K562 (cell line): ENCODE measurements at regions not wholly inside any gene's neighbourhood (a gene's known extent, or its start where the extent isn't known, plus 50 kb on each side); places are given as distances from the start of the nearest gene placed in this dataset.

Source experiments
- BRD4 ChIP-seq: fragments of 200-600 bp; sonication (generic); IDR thresholded peaks from 2 replicates; pipeline ENCODE4 v1.6.1; 2017; ENCODE audit warnings: inconsistent platforms
- BRD9 ChIP-seq: fragments of 450-650 bp; IDR thresholded peaks from 2 replicates; pipeline ENCODE4 v1.6.1; 2018; ENCODE audit warnings: low read depth; ENCODE audit not compliant: partially characterized antibody
- CREB3 ChIP-seq: fragments of 450-650 bp; conservative IDR thresholded peaks from 2 replicates; pipeline ENCODE4 v1.6.1; 2016; ENCODE audit warnings: missing genetic modification characterization, low read depth, mild to moderate bottlenecking, missing compliant biosample characterization, moderate library complexity
- CREM ChIP-seq: IDR thresholded peaks from 2 replicates; pipeline ENCODE4 v1.6.1; 2014; ENCODE audit warnings: antibody characterized with exemption, low read depth
- CTBP1 ChIP-seq: fragments of 450-650 bp; IDR thresholded peaks from 2 replicates; pipeline ENCODE4 v1.6.1; 2016; ENCODE audit warnings: borderline replicate concordance
- DMBX1 ChIP-seq: fragments of 250-450 bp; sonication (Bioruptor Pico); IDR thresholded peaks from 2 replicates; pipeline ENCODE4 v1.8.0; 2022; ENCODE audit warnings: inconsistent platforms, mild to moderate bottlenecking, moderate library complexity, borderline replicate concordance
- E2F1 ChIP-seq: sonication (generic); formaldehyde crosslinking; IDR thresholded peaks from 2 replicates; pipeline ENCODE4 v1.8.1; 2023; ENCODE audit warnings: mild to moderate bottlenecking, missing genetic modification reagents, moderate library complexity
- FOXM1 ChIP-seq, 2 experiments: fragments of 450-650 bp in 1 of 2; sonication (generic) in 1 of 2; formaldehyde crosslinking in 1 of 2; IDR thresholded peaks; 2 replicates each; pipeline versions ENCODE4 v1.6.1 to v1.9.0; 2017 to 2022; ENCODE audit warnings: low read depth in 2 of 2, mild to moderate bottlenecking in 2 of 2, missing genetic modification reagents in 1 of 2, moderate library complexity in 1 of 2
- L3MBTL2 ChIP-seq: fragments of 450-650 bp; IDR thresholded peaks from 2 replicates; pipeline ENCODE4 v1.6.1; 2016; ENCODE audit warnings: mild to moderate bottlenecking, moderate library complexity
- NRF1 ChIP-seq, 2 experiments: fragments of 450-650 bp; IDR thresholded peaks in 1 of 2; conservative IDR thresholded peaks in 1 of 2; 2 replicates each; pipeline ENCODE4 v1.6.1; 2014; ENCODE audit warnings: mild to moderate bottlenecking in 2 of 2
- PURB ChIP-seq: sonication (generic); formaldehyde crosslinking; IDR thresholded peaks from 2 replicates; pipeline ENCODE4 v1.9.0; 2021; ENCODE audit warnings: low read depth, mild to moderate bottlenecking, missing genetic modification reagents
- TBL1XR1 ChIP-seq, 2 experiments: IDR thresholded peaks; 2 replicates each; pipeline ENCODE4 v1.6.1; 2012; ENCODE audit warnings: improper control_type of control experiment in 2 of 2, low read length in 2 of 2, mild to moderate bottlenecking in 1 of 2
- TCF7L2 ChIP-seq: fragments of 150-350 bp; IDR thresholded peaks from 2 replicates; pipeline ENCODE4 v1.6.1; 2016; ENCODE audit warnings: low read depth, mild to moderate bottlenecking, low read length, moderate library complexity
- ZBTB11 ChIP-seq, 3 experiments: fragments of 200-800 bp in 1 of 3; fragments of 250-450 bp in 1 of 3; fragments of 450-650 bp in 1 of 3; sonication (Bioruptor Pico) in 1 of 3; sonication (Bioruptor generic) in 1 of 3; formaldehyde crosslinking in 1 of 3; IDR thresholded peaks; 2 replicates each; pipeline versions ENCODE4 v1.6.1 to v1.8.0; 2016 to 2022; ENCODE audit warnings: mild to moderate bottlenecking in 2 of 3, missing genetic modification characterization in 2 of 3, missing compliant biosample characterization in 1 of 3, moderate library complexity in 1 of 3
- ZKSCAN3 ChIP-seq: fragments of 250-450 bp; sonication (Bioruptor Pico); IDR thresholded peaks from 2 replicates; pipeline ENCODE4 v1.4.0; 2020
- ZNF212 ChIP-seq: fragments of 450-650 bp; formaldehyde crosslinking; IDR thresholded peaks from 2 replicates; pipeline ENCODE4 v1.4.0; 2020; ENCODE audit warnings: mild to moderate bottlenecking
- ZNF316 ChIP-seq: fragments of 450-650 bp; IDR thresholded peaks from 2 replicates; pipeline ENCODE4 v1.6.1; 2016

- TF ChIP-seq CTBP1 (peak; percentile 53; the same call in 1 of the 2 replicates), CREM (peak; percentile 25; the same call in 1 of the 2 replicates), CREB3 (tag) (0 out of 2 replicates have a peak, but pooled peaks have one; percentile 53), ZBTB11 (CRISPR knock-in tag; IDR thresholded peaks at IDR 0.05) (no peak), E2F1 (CRISPR knock-in tag) (0 out of 2 replicates have a peak, but pooled peaks have one; percentile 44), PURB (CRISPR knock-in tag) (no peak), ZKSCAN3 (CRISPR knock-in tag) (no peak), BRD9 (peak; percentile 85), BRD4 (peak; percentile 23; the same call in 1 of the 2 replicates), TCF7L2 (no peak), TBL1XR1 (IDR thresholded peaks at IDR 0.05; ENCODE audit: low read length in 2 of 2) (peak in 1 of 2 experiments; percentile 64; a peak in 1 of 4 replicates), L3MBTL2 (peak; percentile 63; the same call in 1 of the 2 replicates), FOXM1 (IDR thresholded peaks at IDR 0.05; ENCODE audit: low read depth) (peak; percentile 15; the same call in 1 of the 2 replicates), FOXM1 (CRISPR knock-in tag; IDR thresholded peaks at IDR 0.05; ENCODE audit: low read depth) (no peak), ZNF316 (peak; percentile 94), ZNF212 (CRISPR knock-in tag) (no peak), NRF1 (conservative IDR thresholded peaks at IDR 0.05 in 1 of 2, IDR thresholded peaks at IDR 0.05 in 1 of 2) (peak; percentile 12 to 23; a peak in 1 of 4 replicates), DMBX1 (peak; percentile 62; the same call in 1 of the 2 replicates)
Measured at GRCh38 chr5:54742417-54742891, 224.9 kb downstream of the SNX18 start (continued).
